Keratinocyte (primary cell): ENCODE measurements at regions not wholly inside any gene's neighbourhood (a gene's known extent, or its start where the extent isn't known, plus 50 kb on each side); places are given as distances from the start of the nearest gene placed in this dataset.

Source experiments
- DNase-seq: peaks from one replicate; pipeline ENCODE4 v3.0.0-alpha.2; 2011; ENCODE audit warnings: low read depth, missing footprints, low spot score
- FAIRE-seq: peaks from 2 replicates; lab custom pipeline; 2011; peaks lifted over from hg19 to GRCh38; lab: Jason Lieb, UNC
- H2AFZ ChIP-seq: 2 replicates; pipeline ENCODE4 v1.6.0; 2012; ENCODE audit warnings: low read length, control low read depth, inconsistent platforms; ENCODE audit not compliant: control insufficient read depth
- H3K27ac ChIP-seq: 2 replicates; pipeline ENCODE4 v1.5.1; 2011; ENCODE audit warnings: low read length; ENCODE audit not compliant: control insufficient read depth, insufficient read depth
- H3K27me3 ChIP-seq: 3 replicates; pipeline ENCODE4 v1.6.0; 2011; ENCODE audit warnings: low read length; ENCODE audit not compliant: control insufficient read depth, insufficient read depth; ENCODE audit errors: extremely low read depth
- H3K36me3 ChIP-seq, 2 experiments: 2 replicates in 1 of 2; 3 replicates in 1 of 2; pipeline ENCODE4 v1.5.1; 2011; ENCODE audit warnings: low read length in 2 of 2, mild to moderate bottlenecking in 1 of 2; ENCODE audit not compliant: control insufficient read depth in 2 of 2, insufficient read depth in 2 of 2; ENCODE audit errors: extremely low read depth in 1 of 2
- H3K4me1 ChIP-seq: 3 replicates; pipeline ENCODE4 v1.5.1; 2011; ENCODE audit warnings: low read length; ENCODE audit not compliant: control insufficient read depth, insufficient read depth; ENCODE audit errors: extremely low read depth
- H3K4me2 ChIP-seq: 3 replicates; pipeline ENCODE4 v1.6.0; 2011; ENCODE audit warnings: low read depth, low read length; ENCODE audit not compliant: control insufficient read depth, insufficient read depth; ENCODE audit errors: extremely low read depth
- H3K4me3 ChIP-seq, 3 experiments: fragments of 200-600 bp in 1 of 3; sonication (generic) in 1 of 3; 2 replicates in 2 of 3; 3 replicates in 1 of 3; pipeline ENCODE4 v1.5.1; 2011 to 2016; ENCODE audit warnings: low read length in 3 of 3, mild to moderate bottlenecking in 3 of 3, control low read depth in 2 of 3, inconsistent platforms in 1 of 3, low read depth in 1 of 3, mixed read lengths in 1 of 3, mixed run types in 1 of 3, moderate library complexity in 1 of 3; ENCODE audit not compliant: control insufficient read depth in 2 of 3, insufficient read depth in 2 of 3; ENCODE audit errors: extremely low read depth in 1 of 3
- H3K79me2 ChIP-seq: 2 replicates; pipeline ENCODE4 v1.6.0; 2012; ENCODE audit warnings: low read length; ENCODE audit not compliant: control insufficient read depth, insufficient read depth
- H3K9ac ChIP-seq: 3 replicates; pipeline ENCODE4 v1.6.0; 2011; ENCODE audit warnings: low read length; ENCODE audit not compliant: control insufficient read depth, insufficient read depth; ENCODE audit errors: extremely low read depth
- H3K9me1 ChIP-seq: 3 replicates; pipeline ENCODE4 v1.6.0; 2011; ENCODE audit warnings: low read length; ENCODE audit not compliant: control insufficient read depth, insufficient read depth; ENCODE audit errors: extremely low read depth
- H3K9me3 ChIP-seq: 2 replicates; pipeline ENCODE4 v1.5.1; 2012; ENCODE audit warnings: low read depth, low read length; ENCODE audit not compliant: control insufficient read depth
- H4K20me1 ChIP-seq: 3 replicates; pipeline ENCODE4 v1.6.0; 2011; ENCODE audit warnings: low read length; ENCODE audit not compliant: control insufficient read depth, insufficient read depth; ENCODE audit errors: extremely low read depth
- EZH2 ChIP-seq: IDR thresholded peaks from one replicate; pipeline ENCODE4 v1.6.1; 2012; ENCODE audit warnings: inconsistent platforms, mild to moderate bottlenecking, low read length, moderate library complexity
- dilution Hi-C: fragments of 300-500 bp; cut with MboI; formaldehyde crosslinking; loops from one replicate; pipeline ENCODE4 v1.7.0; 2020; ENCODE audit warnings: low sequenced_read_pairs; ENCODE audit not compliant: extremely low pct_ligation_motif_present
- TF ChIP-seq, protein P1 (sequence below), 3 experiments: IDR thresholded peaks in 1 of 3; conservative IDR thresholded peaks in 1 of 3; optimal IDR thresholded peaks in 1 of 3; 2 replicates in 2 of 3; 3 replicates in 1 of 3; pipeline versions ENCODE3 to v1.5.1; 2011; ENCODE audit warnings: low read length in 3 of 3, mild to moderate bottlenecking in 3 of 3, moderate library complexity in 2 of 3, control low read depth in 1 of 3, inconsistent platforms in 1 of 3; ENCODE audit not compliant: insufficient read depth in 2 of 3; ENCODE audit errors: extremely low read depth in 1 of 3

DNA sequence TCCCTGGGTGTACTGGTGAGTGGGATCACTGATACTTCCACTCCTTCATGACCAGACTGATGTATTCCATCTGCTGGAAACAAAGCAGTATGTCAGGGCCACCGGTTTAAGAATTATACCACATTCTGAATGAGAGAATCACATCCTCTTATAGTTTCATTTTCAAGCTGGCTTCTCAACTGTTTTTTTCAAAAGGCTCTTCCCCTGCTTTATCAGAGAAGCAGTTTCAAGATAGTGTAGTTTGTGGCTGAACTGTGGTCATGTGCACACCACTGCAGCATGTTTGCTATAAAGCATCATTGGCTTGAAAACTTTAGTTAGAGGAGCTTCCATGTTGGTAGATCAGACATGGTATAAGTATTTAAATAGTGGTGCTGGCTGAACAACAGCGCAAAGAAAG is 450.5 kb upstream of the CDH10 start:
- no peaks in the 10 kb centered on the region for H3K9me3 ChIP-seq
- no peaks in the 10 kb centered on the region for H3K27me3 ChIP-seq
- H3K4me1 ChIP-seq = no peaks in the 10 kb centered on the region
- no peaks in the 10 kb centered on the region for H4K20me1 ChIP-seq
- no peak overlapping the region for H2AFZ ChIP-seq
- DNase-seq (no peak), FAIRE-seq (no peak)
- TF ChIP-seq EZH2 = no peak
- TF ChIP-seq, protein P1, sequence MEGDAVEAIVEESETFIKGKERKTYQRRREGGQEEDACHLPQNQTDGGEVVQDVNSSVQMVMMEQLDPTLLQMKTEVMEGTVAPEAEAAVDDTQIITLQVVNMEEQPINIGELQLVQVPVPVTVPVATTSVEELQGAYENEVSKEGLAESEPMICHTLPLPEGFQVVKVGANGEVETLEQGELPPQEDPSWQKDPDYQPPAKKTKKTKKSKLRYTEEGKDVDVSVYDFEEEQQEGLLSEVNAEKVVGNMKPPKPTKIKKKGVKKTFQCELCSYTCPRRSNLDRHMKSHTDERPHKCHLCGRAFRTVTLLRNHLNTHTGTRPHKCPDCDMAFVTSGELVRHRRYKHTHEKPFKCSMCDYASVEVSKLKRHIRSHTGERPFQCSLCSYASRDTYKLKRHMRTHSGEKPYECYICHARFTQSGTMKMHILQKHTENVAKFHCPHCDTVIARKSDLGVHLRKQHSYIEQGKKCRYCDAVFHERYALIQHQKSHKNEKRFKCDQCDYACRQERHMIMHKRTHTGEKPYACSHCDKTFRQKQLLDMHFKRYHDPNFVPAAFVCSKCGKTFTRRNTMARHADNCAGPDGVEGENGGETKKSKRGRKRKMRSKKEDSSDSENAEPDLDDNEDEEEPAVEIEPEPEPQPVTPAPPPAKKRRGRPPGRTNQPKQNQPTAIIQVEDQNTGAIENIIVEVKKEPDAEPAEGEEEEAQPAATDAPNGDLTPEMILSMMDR (optimal IDR thresholded peaks at IDR 0.05 in 1 of 3, IDR thresholded peaks at IDR 0.05 in 1 of 3, conservative IDR thresholded peaks at IDR 0.05 in 1 of 3; ENCODE audit: extremely low read depth in 1 of 3, insufficient read depth in 2 of 3, low read length in 3 of 3) = no peak
- H3K4me3 ChIP-seq = no peak overlapping the region
- no peak overlapping the region for H3K4me2 ChIP-seq
- H3K9me1 ChIP-seq = no peaks in the 10 kb centered on the region
- H3K79me2 ChIP-seq = no peaks in the 10 kb centered on the region
- H3K9ac ChIP-seq = no peak overlapping the region
- no peak overlapping the region for H3K27ac ChIP-seq
- no peaks in the 10 kb centered on the region for H3K36me3 ChIP-seq
- dilution Hi-C loops = no loop called here

DNA sequence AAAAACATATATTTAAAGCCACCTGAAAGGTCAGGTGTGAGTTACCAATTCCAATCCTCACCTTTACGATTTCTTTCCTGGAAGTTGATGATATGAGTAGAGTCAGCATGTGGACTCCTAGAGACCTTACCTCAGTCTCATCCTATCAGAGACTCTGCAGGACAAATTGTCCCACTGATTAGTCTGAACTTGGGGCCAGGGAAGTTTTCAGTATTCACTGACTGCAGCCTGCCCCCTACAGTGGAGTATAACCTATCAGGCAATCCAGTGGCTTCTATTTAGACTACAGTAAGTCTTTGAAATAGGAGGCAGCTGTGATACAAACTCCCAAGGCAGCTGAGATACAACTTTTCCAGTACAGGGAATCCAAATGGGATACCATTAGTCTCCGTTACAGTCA is 449.4 kb upstream of the CDH10 start:
- TF ChIP-seq EZH2 = no peak
- TF ChIP-seq, protein P1 (optimal IDR thresholded peaks at IDR 0.05 in 1 of 3, IDR thresholded peaks at IDR 0.05 in 1 of 3, conservative IDR thresholded peaks at IDR 0.05 in 1 of 3; ENCODE audit: extremely low read depth in 1 of 3, insufficient read depth in 2 of 3, low read length in 3 of 3) = no peak
- Histone ChIP-seq H3K4me1 (no peaks in the 10 kb centered on the region), H2AFZ (no peak overlapping the region), H3K9me1 (no peaks in the 10 kb centered on the region), H3K4me3 (no peak overlapping the region), H3K4me2 (no peak overlapping the region), H3K9me3 (no peaks in the 10 kb centered on the region), H3K27me3 (no peaks in the 10 kb centered on the region), H3K27ac (no peak overlapping the region), H3K36me3 (no peaks in the 10 kb centered on the region), H3K9ac (no peak overlapping the region), H3K79me2 (no peaks in the 10 kb centered on the region), H4K20me1 (no peaks in the 10 kb centered on the region)
- no peak for FAIRE-seq
- DNase-seq = no peak
- dilution Hi-C loops = no loop called here
